Stomach smooth muscle (tissue), 2 donors: ENCODE measurements at regions not wholly inside any gene's neighbourhood (a gene's known extent, or its start where the extent isn't known, plus 50 kb on each side); places are given as distances from the start of the nearest gene placed in this dataset.

Experiments used
- H3K27ac ChIP-seq: one replicate; pipeline ENCODE4 v1.7.0; 2013; ENCODE audit warnings: mild to moderate bottlenecking, low read length, inconsistent platforms
- H3K27me3 ChIP-seq, 2 donors: one replicate each; pipeline ENCODE4 v1.7.0; 2013; ENCODE audit warnings: low read length in 2 of 2; ENCODE audit not compliant: insufficient read depth in 2 of 2, control insufficient read depth in 1 of 2
- H3K36me3 ChIP-seq, 2 donors: one replicate each; pipeline ENCODE4 v1.7.0; 2013; ENCODE audit warnings: low read length in 2 of 2; ENCODE audit not compliant: control insufficient read depth in 2 of 2, insufficient read depth in 2 of 2
- H3K4me1 ChIP-seq: one replicate; pipeline ENCODE4 v1.7.0; 2013; ENCODE audit warnings: low read length; ENCODE audit not compliant: control insufficient read depth, insufficient read depth
- H3K4me3 ChIP-seq, 2 donors: one replicate each; pipeline ENCODE4 v1.7.0; 2013; ENCODE audit warnings: low read length in 2 of 2
- H3K9ac ChIP-seq, 2 donors: one replicate each; pipeline ENCODE4 v1.7.0; 2013; ENCODE audit warnings: low read length in 2 of 2, mild to moderate bottlenecking in 1 of 2
- H3K9me3 ChIP-seq, 2 donors: one replicate each; pipeline ENCODE4 v1.7.0; 2013; ENCODE audit warnings: low read length in 2 of 2; ENCODE audit not compliant: control insufficient read depth in 2 of 2
- donor health status: healthy.
- donor health status: Pancreatic carcinoma.

GRCh38 chr5:7016999-7017747 lies 303.9 kb downstream of the TENT4A start:
- Histone ChIP-seq H3K36me3 (no peaks in the 10 kb centered on the region), H3K27ac (no peak overlapping the region), H3K9me3 (peaks cover 2 to 10% of the 10 kb centered on the region in 2 donors), H3K27me3 (no peaks in the 10 kb centered on the region), H3K4me3 (no peak overlapping the region), H3K9ac (no peak overlapping the region), H3K4me1 (no peaks in the 10 kb centered on the region)

GRCh38 chr5:7018198-7018597 lies 305.0 kb downstream of the TENT4A start:
- Histone ChIP-seq H3K36me3 (no peaks in the 10 kb centered on the region), H3K9me3 (peaks cover 6 to 20% of the 10 kb centered on the region in 2 donors), H3K27ac (no peak overlapping the region), H3K9ac (no peak overlapping the region), H3K4me3 (no peak overlapping the region), H3K4me1 (no peaks in the 10 kb centered on the region), H3K27me3 (no peaks in the 10 kb centered on the region)

- no peaks in the 10 kb centered on the region for H3K36me3 ChIP-seq
- no peaks in the 10 kb centered on the region for H3K4me1 ChIP-seq
- H3K9me3 ChIP-seq, result peaks cover 9 to 22% of the 10 kb centered on the region in 2 donors
- H3K27me3 ChIP-seq, result no peaks in the 10 kb centered on the region
- H3K27ac ChIP-seq, result no peak overlapping the region
- no peak overlapping the region for H3K9ac ChIP-seq
- H3K4me3 ChIP-seq, result no peak overlapping the region
These were observed 305.4 kb downstream of the TENT4A start for GRCh38 chr5:7018601-7019000.

GRCh38 chr5:7036192-7036835 lies 323.1 kb downstream of the TENT4A start:
- Histone ChIP-seq H3K9ac (no peak overlapping the region), H3K9me3 (no peaks in the 10 kb centered on the region), H3K4me1 (no peaks in the 10 kb centered on the region), H3K4me3 (no peak overlapping the region), H3K27ac (no peak overlapping the region), H3K27me3 (no peaks in the 10 kb centered on the region), H3K36me3 (no peaks in the 10 kb centered on the region)

GRCh38 chr5:7039074-7039473 lies 325.8 kb downstream of the TENT4A start:
- Histone ChIP-seq H3K27ac (no peak overlapping the region), H3K36me3 (no peaks in the 10 kb centered on the region), H3K27me3 (no peaks in the 10 kb centered on the region), H3K4me3 (no peak overlapping the region), H3K9ac (no peak overlapping the region), H3K4me1 (no peaks in the 10 kb centered on the region), H3K9me3 (no peaks in the 10 kb centered on the region)

GRCh38 chr5:7040111-7040510 lies 326.9 kb downstream of the TENT4A start:
- Histone ChIP-seq H3K4me3 (no peak overlapping the region), H3K36me3 (no peaks in the 10 kb centered on the region), H3K27ac (no peak overlapping the region), H3K9ac (no peak overlapping the region), H3K4me1 (no peaks in the 10 kb centered on the region), H3K27me3 (no peaks in the 10 kb centered on the region), H3K9me3 (no peaks in the 10 kb centered on the region)

- no peak overlapping the region for H3K27ac ChIP-seq
These were observed 330.6 kb downstream of the TENT4A start for GRCh38 chr5:7043797-7044196.

GRCh38 chr5:7047511-7048261 lies 334.5 kb downstream of the TENT4A start:
- H3K27ac ChIP-seq, result no peak overlapping the region
- H3K9me3 ChIP-seq, result no peaks in the 10 kb centered on the region
- no peaks in the 10 kb centered on the region for H3K27me3 ChIP-seq
- no peak overlapping the region for H3K9ac ChIP-seq
- no peaks in the 10 kb centered on the region for H3K36me3 ChIP-seq
- H3K4me1 ChIP-seq, result no peaks in the 10 kb centered on the region
- H3K4me3 ChIP-seq, result no peak overlapping the region

More at GRCh38 chr5:7043797-7044196, 330.6 kb downstream of the TENT4A start:
- no peaks in the 10 kb centered on the region for H3K27me3 ChIP-seq
- no peaks in the 10 kb centered on the region for H3K36me3 ChIP-seq
- no peaks in the 10 kb centered on the region for H3K9me3 ChIP-seq
- H3K9ac ChIP-seq, result no peak overlapping the region
- no peak overlapping the region for H3K4me3 ChIP-seq
- no peaks in the 10 kb centered on the region for H3K4me1 ChIP-seq

GRCh38 chr5:7050986-7051385 lies 337.8 kb downstream of the TENT4A start:
- Histone ChIP-seq H3K27ac (no peak overlapping the region), H3K36me3 (no peaks in the 10 kb centered on the region), H3K4me1 (no peaks in the 10 kb centered on the region)

GRCh38 chr5:7053125-7053524 lies 339.9 kb downstream of the TENT4A start:
- no peaks in the 10 kb centered on the region for H3K4me1 ChIP-seq
- H3K9me3 ChIP-seq, result no peaks in the 10 kb centered on the region
- no peak overlapping the region for H3K4me3 ChIP-seq
- H3K36me3 ChIP-seq, result no peaks in the 10 kb centered on the region
- no peak overlapping the region for H3K9ac ChIP-seq
- H3K27ac ChIP-seq, result no peak overlapping the region
- H3K27me3 ChIP-seq, result no peaks in the 10 kb centered on the region

More at GRCh38 chr5:7050986-7051385, 337.8 kb downstream of the TENT4A start:
- no peaks in the 10 kb centered on the region for H3K27me3 ChIP-seq
- no peaks in the 10 kb centered on the region for H3K9me3 ChIP-seq
- no peak overlapping the region for H3K9ac ChIP-seq
- no peak overlapping the region for H3K4me3 ChIP-seq
